ENCODE measurements at regions not wholly inside any gene's neighbourhood (a gene's known extent, or its start where the extent isn't known, plus 50 kb on each side); places are given as distances from the start of the nearest gene placed in this dataset.

DNA sequence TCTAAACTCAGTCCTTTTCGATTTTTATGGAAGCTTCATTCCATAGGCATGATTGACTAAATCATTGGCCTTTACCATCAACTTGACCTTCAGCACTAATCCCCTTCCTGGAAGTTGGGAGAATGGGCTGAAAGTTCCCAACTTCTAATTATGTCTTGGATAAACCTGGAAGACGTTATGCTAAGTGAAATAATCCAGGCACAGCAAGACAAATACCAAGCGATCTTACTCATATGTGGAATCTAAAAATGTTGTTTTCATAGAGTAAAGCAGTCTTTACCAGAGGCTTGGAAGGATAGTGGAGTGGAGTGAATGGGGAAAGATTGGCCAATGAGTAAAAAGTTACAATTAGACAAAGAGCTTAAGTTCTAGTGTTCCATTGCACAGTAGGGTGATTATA, 1453.2 kb downstream of the PLA2G4A start:
- H3K27me3 ChIP-seq (ENCODE audit: insufficient read depth, low read length), result no peaks in the 10 kb centered on the region
- no peaks in the 10 kb centered on the region for H3K79me2 ChIP-seq (ENCODE audit: insufficient read depth, low read length)
- TF ChIP-seq, protein P1, sequence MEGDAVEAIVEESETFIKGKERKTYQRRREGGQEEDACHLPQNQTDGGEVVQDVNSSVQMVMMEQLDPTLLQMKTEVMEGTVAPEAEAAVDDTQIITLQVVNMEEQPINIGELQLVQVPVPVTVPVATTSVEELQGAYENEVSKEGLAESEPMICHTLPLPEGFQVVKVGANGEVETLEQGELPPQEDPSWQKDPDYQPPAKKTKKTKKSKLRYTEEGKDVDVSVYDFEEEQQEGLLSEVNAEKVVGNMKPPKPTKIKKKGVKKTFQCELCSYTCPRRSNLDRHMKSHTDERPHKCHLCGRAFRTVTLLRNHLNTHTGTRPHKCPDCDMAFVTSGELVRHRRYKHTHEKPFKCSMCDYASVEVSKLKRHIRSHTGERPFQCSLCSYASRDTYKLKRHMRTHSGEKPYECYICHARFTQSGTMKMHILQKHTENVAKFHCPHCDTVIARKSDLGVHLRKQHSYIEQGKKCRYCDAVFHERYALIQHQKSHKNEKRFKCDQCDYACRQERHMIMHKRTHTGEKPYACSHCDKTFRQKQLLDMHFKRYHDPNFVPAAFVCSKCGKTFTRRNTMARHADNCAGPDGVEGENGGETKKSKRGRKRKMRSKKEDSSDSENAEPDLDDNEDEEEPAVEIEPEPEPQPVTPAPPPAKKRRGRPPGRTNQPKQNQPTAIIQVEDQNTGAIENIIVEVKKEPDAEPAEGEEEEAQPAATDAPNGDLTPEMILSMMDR (IDR thresholded peaks at IDR 0.05; ENCODE audit: low read length), result no peak
- no peak for TF ChIP-seq EZH2 (IDR thresholded peaks at IDR 0.05; ENCODE audit: borderline replicate concordance, low read length)

DNA sequence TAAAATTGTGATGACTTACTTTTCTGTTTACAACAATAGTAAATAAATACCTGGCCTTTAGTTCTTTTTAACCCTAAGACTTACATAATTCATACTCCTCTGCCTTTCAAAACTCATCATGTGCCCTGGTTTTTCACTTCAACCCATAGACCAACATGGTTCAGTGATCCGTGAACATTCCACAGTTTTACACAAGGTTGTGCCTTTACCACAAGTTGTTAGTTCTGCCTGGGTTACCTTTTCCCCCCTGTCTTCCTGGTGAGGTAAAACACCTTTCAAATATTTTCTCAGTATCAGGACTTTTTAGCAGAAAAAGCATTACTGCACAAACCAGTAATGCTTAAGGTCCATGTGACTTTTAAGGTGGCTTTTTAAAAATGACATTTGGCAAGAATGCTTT, 1466.4 kb downstream of the PLA2G4A start:
- Histone ChIP-seq H3K36me3 (ENCODE audit: insufficient read depth, low read length) (no peaks in the 10 kb centered on the region), H3K27ac (ENCODE audit: low read depth, low read length, poor library complexity, severe bottlenecking) (no peak overlapping the region), H3K4me1 (ENCODE audit: insufficient read depth, low read length, severe bottlenecking) (no peaks in the 10 kb centered on the region), H3K9me2 (ENCODE audit: low read depth, low read length) (no peaks in the 10 kb centered on the region), H3K9me3 (ENCODE audit: low read length) (no peaks in the 10 kb centered on the region), H4K20me1 (ENCODE audit: insufficient read depth, low read length) (no peaks in the 10 kb centered on the region), H3K27me3 (ENCODE audit: insufficient read depth, low read length) (no peaks in the 10 kb centered on the region), H3F3A (ENCODE audit: insufficient read depth, low read length) (no peaks in the 10 kb centered on the region), H3K4me3 (ENCODE audit: low read depth, low read length, poor library complexity, severe bottlenecking) (no peak overlapping the region), H3K9ac (ENCODE audit: low read length) (no peak overlapping the region), H2AFZ (ENCODE audit: low read length) (no peak overlapping the region), H3K79me2 (ENCODE audit: insufficient read depth, low read length) (no peaks in the 10 kb centered on the region), H3K4me2 (ENCODE audit: low read length) (no peak overlapping the region)
- TF ChIP-seq EZH2 (IDR thresholded peaks at IDR 0.05; ENCODE audit: borderline replicate concordance, low read length), result no peak
- TF ChIP-seq, protein P1 (IDR thresholded peaks at IDR 0.05; ENCODE audit: low read length), result no peak

More for the DNA sequence above, 1453.2 kb downstream of the PLA2G4A start:
- Histone ChIP-seq H3K9ac (ENCODE audit: low read length) (no peak overlapping the region), H3K4me2 (ENCODE audit: low read length) (no peak overlapping the region), H3K4me3 (ENCODE audit: low read depth, low read length, poor library complexity, severe bottlenecking) (no peak overlapping the region), H3K9me2 (ENCODE audit: low read depth, low read length) (no peaks in the 10 kb centered on the region), H4K20me1 (ENCODE audit: insufficient read depth, low read length) (no peaks in the 10 kb centered on the region), H3K9me3 (ENCODE audit: low read length) (no peaks in the 10 kb centered on the region), H3F3A (ENCODE audit: insufficient read depth, low read length) (no peaks in the 10 kb centered on the region), H2AFZ (ENCODE audit: low read length) (no peak overlapping the region), H3K36me3 (ENCODE audit: insufficient read depth, low read length) (no peaks in the 10 kb centered on the region), H3K4me1 (ENCODE audit: insufficient read depth, low read length, severe bottlenecking) (no peaks in the 10 kb centered on the region), H3K27ac (ENCODE audit: low read depth, low read length, poor library complexity, severe bottlenecking) (no peak overlapping the region)

DNA sequence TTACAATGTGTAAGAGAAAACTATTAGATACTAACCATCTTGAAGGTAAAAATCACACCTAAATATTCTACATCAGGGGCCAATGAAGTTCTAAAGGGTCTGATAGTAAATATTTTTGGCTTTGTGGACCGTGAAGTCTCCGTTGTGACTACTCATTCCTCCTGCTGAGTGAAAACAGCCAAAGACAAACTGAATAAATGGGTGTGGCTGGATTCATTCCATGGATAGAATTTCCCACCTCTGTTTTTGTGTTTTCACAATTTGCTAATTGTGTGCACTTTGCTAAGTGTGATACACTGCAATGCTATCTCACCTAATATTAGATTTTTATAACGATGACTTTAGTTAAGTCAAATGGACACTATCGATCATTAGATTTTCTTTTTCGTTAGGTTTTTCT, 1474.0 kb downstream of the PLA2G4A start:
- Histone ChIP-seq H3K27ac (ENCODE audit: low read depth, low read length, poor library complexity, severe bottlenecking) (no peak overlapping the region), H4K20me1 (ENCODE audit: insufficient read depth, low read length) (no peaks in the 10 kb centered on the region), H3F3A (ENCODE audit: insufficient read depth, low read length) (no peaks in the 10 kb centered on the region), H3K4me2 (ENCODE audit: low read length) (no peak overlapping the region), H3K79me2 (ENCODE audit: insufficient read depth, low read length) (no peaks in the 10 kb centered on the region), H2AFZ (ENCODE audit: low read length) (no peak overlapping the region), H3K9me3 (ENCODE audit: low read length) (no peaks in the 10 kb centered on the region), H3K4me3 (ENCODE audit: low read depth, low read length, poor library complexity, severe bottlenecking) (no peak overlapping the region), H3K27me3 (ENCODE audit: insufficient read depth, low read length) (no peaks in the 10 kb centered on the region), H3K9me2 (ENCODE audit: low read depth, low read length) (no peaks in the 10 kb centered on the region), H3K4me1 (ENCODE audit: insufficient read depth, low read length, severe bottlenecking) (no peaks in the 10 kb centered on the region), H3K9ac (ENCODE audit: low read length) (no peak overlapping the region), H3K36me3 (ENCODE audit: insufficient read depth, low read length) (no peaks in the 10 kb centered on the region)
- TF ChIP-seq EZH2 (IDR thresholded peaks at IDR 0.05; ENCODE audit: borderline replicate concordance, low read length), result no peak
- TF ChIP-seq, protein P1 (IDR thresholded peaks at IDR 0.05; ENCODE audit: low read length), result no peak
